T1000 (cell line): ENCODE measurements at regions not wholly inside any gene's neighbourhood (a gene's known extent, or its start where the extent isn't known, plus 50 kb on each side); places are given as distances from the start of the nearest gene placed in this dataset.
"Not testable (repeated sequence)": the region's sequence is repeated elsewhere in the genome, so short reads cannot be mapped to it uniquely, and the experiment has no call there.

Experiments
- DNase-seq: peaks from one replicate; lab custom pipeline; 2025; ENCODE audit warnings: mixed read lengths; lab: John Stamatoyannopoulos, UW

DNA sequence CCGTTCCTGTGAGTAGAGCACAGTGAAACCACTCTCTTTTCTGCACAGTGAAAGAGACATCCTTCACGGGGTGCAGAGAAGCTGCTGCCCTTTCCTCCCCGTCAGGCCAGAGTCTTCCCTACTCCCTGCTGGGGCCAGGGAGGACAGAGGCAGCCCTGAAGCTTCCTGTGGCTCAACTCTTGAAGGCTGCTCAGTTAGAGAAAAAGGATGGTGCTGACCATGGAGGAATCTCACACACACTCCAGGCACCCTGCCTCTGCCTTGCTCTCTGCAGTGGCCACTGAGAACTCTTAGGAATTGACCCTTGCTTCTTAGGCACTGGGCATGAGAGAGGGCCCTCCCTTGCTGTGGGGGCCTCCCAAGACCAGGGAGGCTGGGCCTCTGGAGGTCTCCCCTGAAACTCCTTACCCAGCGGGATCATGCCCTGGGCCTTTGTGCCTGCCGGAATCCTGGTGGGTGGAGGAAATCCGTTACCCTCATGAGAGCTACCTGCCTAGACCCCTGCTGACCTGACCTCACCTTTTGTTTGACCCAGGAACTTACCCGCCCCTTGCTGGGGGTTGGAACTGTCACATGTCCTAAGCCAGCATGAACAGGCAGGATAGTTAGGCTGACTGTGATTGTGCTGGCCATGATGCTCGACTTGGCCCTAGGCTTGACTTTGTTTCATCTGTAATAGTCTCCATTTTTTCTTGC, 65.0 kb upstream of the CD93 start:
- no peak for DNase-seq

DNA sequence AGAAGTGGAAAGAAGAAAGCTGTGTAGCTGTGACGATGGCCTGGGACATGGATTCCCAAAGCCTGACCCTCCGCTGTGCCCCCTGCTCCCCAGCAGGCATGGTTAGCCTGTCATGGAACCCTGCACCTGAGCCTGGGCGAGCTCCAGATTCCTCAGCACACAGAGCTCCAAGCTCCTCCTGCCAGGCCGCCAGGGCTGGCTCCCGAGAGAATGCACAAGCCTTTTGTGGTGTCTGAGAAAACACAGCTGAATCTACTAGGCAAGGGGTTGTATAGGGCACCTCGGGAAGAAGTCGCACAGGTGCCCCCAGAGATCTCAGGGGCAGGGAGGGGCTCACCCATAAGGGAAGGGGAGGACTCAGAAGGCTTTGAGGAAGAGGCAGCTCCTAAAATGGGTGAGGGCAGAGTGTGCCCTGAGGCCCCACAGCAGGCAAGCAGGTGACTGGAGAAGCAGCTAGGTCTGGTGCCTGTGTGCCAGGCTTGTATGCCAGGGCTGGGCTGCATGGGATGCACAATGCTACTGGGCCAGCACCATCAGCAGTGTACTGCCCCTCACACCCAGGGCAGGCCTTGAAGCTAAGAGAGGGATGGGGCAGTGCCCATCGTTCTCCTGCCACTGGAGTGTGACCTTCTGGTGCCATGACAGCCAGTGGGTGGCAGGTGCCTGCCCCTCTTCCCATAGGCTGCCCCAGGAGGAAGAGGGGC, 64.3 kb upstream of the CD93 start:
- no peak for DNase-seq

DNA sequence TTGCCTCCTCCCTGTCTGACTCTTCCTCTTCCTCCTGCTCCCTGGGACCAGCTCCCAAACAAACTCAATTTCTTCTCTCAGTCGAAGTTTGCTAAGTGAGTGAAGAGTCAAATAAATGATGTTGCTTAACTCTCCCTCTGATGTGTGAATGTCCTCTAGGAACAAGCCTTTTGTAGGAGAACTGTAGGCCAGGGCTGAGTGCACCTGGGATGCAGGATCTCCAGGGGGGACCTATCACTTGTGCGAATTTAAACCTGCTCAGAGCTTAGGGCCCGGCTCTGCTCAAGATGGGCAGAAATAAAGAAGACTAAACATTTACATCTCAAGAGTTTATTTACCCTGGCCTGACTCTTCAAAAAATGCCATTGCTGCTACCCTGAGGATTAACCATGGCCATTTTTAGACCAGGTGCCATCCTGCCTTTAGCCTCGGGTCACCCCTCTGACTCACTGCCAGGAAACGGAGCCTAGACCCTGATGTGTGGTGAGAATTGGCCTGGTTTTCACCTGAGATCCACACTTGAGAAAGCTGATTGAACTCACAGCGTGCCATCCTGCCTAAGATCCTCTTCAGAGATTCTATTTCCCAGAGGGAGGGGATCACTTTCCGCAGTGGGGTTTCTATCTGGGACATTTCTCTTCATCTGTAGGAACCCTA, 63.6 kb upstream of the CD93 start:
- no peak for DNase-seq

DNA sequence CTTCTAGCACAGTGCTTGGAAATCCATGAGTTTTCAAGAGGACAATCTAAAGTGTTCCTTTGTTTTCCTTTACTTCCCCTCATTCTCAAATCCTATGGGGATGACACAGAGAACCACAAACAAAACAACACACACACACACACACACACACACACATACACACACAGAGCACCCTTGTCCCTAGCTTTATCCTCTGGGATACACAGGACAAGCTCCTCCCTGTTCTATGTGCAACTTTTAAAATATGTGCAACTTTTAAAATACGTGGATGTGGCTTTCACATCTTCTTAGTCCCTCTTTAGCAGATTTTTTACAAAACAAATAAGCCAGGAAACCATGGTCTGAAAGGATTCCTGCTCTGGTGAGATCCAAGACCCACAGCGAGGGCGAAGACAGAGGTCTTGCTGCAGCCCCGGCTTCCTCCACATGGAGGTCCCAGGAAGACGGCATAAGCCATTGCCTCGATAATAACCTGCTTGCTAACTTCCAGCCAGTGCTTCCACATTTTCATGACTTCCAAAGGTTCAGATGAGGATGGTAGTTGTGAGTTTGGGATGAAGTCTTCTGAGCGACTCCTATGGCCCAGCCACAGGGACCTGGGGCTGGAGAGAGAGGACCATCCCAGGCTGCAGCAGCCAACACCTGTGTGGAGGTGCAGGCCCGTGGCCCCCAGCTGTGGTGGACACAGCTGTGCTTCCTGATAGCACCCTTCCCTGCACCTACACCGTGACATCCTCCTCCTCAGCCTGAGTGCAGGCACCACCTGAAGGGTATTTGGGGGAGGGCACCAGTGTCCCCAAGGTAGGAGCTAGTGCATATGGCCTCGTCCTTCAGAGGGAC, 62.8 kb upstream of the CD93 start:
- DNase-seq, result no peak

DNA sequence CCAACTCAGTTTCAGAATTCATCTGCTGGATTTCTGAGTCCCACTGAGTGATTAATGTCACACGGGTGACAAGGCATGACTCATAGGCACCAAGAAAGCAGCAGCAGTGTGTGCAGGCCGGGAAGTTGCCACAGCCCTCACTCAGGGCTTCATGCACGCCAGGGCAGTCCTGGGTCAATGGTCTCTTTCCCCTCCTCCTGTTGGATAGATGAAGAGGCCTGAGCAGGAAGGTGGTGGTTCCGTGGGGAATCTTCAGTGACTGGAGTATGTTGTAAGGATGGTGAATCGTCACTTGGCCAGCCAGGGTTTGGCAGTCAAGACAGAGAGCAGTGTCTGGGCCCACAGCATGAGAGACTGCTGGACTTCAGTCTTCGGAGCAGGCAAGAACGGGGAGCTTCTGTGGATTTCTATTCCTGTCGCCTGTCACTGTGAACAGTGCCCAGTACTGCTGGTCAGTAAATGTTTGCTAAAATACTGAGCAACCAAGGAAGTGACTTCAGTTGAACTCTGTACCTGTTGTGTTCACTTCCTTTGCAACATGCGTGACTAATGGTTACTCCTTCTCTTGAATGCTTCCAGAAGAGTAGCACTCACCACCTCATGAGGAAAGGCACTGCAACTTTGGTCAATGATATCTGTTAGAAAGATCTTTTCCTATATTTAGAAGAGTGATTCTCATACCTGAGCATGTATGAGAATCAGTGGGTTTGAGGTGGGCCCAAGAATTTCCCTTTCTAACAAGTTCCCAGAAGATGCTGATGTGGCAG, 62.0 kb upstream of the CD93 start:
- DNase-seq, result peak; percentile 28

DNA sequence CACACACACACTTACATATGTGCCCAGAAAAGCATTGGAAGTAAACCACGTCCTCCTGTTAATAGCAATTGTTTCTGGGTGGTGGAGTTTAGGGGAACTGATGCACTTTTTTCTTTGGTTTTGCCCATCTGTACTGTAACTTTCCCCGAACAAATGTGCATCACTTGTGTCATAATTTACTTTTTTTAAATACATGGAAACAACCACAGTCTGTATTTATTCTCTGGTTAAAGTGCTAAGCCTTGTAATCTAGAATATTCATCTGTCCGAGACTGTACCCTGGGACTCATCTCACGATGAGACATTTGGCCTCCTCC, 61.5 kb upstream of the CD93 start:
- no peak for DNase-seq

DNA sequence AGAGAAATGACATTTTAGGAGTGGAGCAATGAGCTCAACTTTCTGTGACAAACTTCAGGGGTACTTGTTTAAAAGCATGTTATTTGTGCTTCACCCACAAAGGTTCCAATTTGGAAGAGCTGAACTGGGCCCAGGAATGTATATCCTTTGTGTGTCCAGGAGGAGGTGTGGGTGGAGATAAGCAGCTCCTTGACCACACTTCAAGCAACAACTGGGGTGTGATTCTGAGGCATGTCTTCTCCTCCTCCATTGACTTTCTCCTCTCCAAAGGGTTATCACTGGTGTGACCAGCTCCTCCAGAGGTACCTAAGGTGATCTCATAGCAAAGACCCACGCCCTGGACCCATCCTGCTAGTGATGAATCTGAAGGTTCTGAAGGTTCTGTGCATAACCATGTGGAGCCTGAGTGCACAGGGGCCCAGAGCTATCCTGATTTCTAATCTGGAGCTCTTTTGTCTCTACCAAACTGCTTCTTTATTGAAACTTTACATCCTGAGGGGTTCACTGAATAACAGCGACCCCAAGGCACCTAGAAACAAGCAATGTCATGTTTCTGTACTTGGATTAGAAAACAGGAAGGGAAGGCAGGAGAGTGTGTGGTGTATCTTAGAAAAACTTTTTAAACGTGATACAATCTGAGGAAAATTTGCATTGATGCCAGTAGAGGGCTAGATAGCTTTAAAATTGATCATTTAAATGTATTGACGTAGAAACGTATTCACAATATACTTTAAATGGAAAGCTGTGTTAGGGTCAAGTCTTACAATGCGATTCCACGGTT, 60.9 kb upstream of the CD93 start:
- DNase-seq, result no peak

DNA sequence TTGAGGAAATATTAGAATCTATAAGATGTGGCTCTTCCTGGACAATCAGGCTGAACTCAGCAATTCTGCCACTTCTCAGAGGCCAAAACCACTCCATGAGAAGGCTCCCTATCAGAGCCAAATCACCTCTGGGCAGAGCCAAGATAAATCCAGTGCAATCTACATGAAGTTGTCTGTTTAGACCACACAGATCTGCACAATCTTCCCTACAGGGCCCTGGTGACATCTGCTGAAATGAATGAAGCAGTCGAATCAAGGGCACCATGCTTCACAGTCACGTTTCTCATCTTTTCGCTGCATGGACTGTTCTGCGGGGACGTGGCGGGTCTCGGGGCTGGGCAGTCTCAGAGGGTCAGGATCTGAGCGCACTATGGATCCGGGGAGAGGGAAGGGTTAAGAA, 60.1 kb upstream of the CD93 start:
- no peak for DNase-seq

DNA sequence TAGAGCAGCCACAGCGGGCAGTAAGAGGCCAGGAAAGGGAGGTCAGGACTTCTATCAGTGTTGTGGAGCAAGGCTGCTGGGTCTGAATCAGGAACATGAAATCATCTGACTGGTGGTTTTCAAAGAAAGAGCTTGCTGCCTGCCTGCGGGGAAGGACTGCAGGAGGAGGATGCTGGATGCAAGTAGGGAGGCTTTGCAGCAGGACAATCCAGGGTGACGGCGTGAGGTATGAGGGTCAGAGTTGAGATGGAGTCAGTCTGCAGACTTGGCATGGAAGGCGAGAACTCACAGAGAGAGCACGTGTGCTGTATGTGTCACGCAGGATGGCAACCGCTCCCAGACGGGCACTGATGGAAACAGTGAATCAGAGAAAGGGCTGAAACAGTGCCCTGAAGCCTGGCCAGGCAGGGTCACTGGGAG, 59.2 kb upstream of the CD93 start:
- peak; percentile 47 for DNase-seq

DNA sequence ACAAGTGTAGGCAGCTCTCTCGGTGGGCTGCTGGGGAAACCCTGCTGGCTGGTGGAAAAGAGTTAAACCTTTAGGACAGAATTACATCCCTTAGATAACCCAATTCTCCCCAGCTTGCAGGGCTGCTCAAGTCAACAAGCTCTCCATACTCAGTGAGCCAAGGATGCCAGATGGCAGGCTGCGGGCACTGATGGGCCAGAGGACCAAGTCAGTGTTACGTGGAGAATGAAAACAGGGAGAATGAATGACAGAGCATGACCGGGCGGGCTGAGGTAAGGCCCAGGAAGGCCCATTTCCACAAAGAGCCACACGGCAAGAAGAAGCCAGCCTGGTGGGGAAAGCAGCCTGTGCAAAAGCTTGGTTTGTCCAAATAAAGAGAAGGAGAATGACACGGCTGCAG, 58.7 kb upstream of the CD93 start:
- no peak for DNase-seq

DNA sequence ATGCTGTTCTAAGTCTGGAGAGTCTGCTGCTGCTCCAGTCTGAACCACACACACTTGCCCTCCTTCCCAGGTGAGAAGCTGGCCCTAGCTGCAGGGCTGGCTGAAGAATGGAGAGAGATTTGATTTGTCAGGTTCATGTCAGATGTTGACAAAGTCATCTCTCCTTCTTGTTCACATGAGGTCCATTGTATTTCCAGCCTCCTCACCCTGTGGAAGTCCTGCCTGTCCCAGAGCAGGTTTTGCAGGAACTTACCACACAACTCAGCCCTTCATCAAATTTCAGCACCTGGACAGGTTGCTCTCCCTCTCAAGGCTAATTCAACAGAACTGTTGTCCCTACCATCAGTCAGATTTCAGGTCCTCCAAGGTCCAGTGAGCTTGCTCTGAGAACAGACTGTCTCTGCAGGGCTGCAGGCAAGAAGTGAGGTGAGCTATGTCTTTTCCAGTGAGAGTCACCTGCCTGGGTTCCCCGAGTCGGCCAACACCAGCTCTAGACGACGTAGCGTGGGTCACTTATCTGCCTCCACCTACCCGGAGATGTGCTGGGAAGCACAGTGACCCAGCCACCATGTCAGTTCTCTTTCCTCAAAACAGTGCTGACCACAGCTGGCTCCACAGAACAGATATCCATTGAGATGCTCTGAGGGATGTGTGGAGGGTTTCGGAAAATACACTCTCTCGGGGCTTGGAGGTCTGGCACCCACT, 58.0 kb upstream of the CD93 start:
- DNase-seq, result no peak

DNA sequence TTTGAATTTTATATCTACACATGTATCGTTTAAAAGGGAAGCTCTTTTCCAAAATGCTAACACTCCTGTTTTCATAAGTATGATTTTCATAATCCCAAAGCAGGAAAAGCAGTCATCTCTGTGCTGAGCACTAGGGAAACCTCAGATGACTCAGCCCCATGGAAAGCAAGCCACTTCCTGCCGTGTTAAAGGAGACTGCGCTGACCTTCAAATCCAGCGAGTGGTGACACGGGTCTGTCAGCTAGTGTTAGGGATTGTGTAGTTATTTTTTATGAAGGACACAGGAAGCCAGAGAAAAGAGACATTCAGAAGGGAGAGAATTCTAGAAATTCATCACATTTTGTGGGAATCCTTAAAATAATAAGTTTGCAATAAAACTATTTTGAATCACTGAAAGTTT, 57.0 kb upstream of the CD93 start:
- DNase-seq, result peak; percentile 18

DNA sequence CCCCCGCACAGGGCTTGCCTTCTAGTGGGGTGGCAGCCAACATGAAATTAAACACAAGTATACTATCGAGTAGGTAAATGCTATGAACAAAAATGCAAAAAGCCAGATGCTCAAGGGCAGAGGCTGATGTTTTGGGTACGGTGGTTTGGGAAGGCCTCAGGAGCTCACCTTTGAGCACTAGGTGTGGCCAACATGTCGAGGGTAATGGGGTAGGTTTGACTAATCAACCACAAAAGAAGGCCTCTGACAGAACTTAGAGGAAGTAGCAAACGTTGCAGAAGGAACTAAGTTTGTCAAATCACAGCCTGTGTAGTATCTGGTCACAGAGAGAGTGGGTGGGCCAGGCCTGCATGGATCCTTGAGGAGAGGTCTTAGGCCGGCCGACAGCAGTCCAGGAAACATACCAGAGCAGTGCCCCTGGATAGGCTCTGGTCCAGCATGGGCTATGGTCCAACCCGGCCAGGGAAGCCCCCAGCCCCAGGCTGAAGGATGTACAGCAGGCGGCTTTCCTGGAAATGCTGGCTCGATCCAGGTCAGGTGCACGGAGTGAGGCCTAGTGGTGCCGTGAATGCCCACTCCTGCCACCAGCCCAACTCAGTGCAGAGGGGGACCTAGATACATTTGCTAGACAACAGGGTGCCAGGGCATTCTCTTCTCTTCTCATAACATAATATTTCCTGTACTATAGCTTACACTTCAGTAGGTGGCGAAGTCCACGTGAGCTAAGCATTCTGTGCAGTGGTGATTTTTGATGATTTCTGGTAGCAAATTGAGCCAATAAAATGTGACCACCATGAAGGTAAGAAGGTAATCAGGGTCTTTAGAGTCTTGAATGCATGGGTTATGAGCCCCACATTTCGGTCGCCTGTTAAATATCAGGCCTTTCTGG, 56.3 kb upstream of the CD93 start:
- no peak for DNase-seq

DNA sequence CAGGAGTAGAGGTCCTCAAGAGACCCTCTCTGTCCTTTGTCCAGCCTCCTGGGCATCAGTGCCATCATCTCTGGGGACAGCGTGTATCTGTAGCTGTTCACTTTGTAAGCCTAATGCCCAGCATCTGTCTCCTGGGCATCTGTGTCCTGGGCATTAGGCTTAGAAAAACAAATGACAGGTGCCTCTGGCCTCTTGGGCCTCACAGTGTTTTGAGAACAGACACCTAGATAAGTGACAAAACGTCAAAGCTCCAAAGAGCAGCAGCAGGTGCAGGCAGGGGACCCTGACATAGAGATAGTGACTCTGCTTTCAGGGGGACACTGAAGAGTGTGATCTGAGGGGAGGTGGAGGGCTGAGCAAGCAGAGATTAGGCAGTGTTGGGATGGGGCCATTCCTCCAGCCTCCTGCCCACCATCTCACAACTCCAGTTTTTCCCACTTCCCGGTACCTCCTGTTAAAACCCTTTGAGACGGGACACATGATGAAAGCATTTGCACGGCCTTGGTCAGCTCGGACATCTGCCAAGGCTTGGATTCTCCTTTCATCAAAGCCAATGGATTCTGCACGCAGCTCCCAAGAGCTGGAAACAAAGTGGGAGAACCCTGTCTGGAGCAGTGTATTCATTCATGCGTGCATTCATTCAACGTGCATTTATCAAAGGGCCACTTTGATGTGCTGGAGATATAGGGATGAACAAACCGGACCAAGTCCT, 55.5 kb upstream of the CD93 start:
- DNase-seq, result no peak

DNA sequence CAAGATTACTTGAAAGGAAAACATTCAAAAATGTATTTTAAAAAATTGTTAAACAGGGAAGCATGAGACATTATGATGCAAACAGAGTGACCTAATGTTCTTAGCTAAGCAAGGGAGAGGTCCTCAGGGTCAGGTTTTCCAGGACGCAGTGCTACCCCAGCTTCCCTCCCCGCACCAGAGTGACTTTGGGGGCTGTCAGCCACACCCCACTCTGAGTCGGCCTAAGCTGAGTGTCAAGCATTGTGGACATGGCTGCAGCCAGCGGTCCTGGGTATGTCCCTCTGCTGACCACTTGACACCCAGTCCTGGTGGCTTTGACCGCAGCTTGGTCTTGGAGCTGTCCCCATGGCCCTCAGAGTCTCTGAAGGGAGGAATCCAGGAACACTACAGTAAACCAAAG, 54.9 kb upstream of the CD93 start:
- no peak for DNase-seq

DNA sequence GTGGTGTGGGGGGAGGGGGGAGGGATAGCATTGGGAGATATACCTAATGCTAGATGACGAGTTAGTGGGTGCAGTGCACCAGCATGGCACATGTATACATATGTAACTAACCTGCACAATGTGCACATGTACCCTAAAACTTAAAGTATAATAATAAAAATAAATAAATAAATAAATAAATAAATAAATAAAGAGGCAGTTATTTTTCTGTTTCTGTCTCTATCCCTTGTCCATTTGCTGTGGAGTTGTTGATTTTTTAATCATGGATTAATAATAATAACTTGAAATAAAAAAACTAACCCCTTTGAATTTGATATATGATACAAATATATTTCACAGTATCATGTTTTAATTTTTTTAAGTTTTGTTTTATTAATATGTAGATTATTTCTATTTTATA, 53.9 kb upstream of the CD93 start:
- DNase-seq, result not testable (repeated sequence)

DNA sequence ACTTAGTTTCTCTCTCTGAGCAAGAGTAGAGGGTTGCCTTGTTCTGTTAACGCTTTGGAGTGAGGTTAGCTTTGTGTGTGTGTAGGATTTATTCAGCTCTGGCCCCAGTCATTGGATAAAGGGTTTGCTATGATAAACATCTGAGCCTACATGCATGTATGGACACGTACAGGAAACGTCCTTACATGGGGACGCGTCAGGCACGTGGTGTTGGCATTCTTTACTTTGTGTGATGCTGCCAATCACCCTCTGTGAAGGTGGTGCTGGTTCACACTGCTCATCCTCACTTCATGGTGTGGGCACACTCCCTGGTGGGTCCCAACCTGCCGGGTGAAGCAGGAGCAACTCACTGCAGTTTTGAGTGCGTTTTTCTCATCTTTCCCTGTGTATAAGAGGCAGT, 53.4 kb upstream of the CD93 start:
- DNase-seq, result no peak

DNA sequence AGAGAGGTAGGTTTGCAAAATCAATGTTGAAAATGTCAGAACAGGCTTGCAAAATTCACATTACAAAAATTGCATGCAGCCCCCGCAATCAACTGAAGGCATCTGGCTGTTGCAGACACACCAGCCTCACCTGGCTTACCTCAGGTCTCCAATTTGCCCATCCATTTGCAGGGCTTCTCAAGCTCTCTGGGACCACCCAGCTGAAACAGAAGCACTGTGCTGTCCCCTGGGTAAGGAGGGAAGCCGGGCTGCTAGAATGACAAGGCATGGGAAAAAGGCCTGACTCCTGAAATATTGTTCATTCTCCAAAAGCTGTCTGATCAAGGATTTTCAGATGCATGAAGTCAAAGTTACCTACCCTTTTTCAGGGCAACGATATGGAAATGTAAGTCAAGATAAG, 52.6 kb upstream of the CD93 start:
- no peak for DNase-seq

DNA sequence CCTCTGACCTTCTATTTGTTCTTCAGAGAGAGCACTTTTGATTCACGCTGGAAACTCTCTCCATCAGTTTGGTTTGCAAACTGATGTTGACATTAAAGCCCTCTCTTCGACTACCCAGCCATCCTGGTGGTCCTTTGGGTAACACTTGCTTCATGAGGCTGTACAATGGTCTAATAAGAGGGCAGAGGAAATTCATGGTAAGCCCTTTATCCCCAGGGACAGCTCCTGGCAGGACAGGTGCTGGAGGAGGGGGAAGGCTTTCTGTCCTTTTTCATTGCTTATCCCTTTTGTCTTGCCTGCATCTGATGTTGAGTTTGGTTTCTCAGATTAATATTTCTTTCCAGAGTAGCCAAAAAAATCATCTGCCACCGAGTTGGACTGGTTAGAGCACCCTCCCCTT, 52.1 kb upstream of the CD93 start:
- DNase-seq, result no peak
